Mesendoderm (in vitro differentiated cells): ENCODE measurements at regions not wholly inside any gene's neighbourhood (a gene's known extent, or its start where the extent isn't known, plus 50 kb on each side); places are given as distances from the start of the nearest gene placed in this dataset.

Source experiments
- DNase-seq: peaks from one replicate; pipeline ENCODE4 v3.0.0; 2013
- H2AK5ac ChIP-seq: 2 replicates; pipeline ENCODE4 v1.6.1; 2013; ENCODE audit warnings: low read length, inconsistent platforms
- H2BK120ac ChIP-seq: 2 replicates; pipeline ENCODE4 v1.6.1; 2013; ENCODE audit warnings: low read depth, mild to moderate bottlenecking, low read length, moderate library complexity, mixed read lengths
- H2BK15ac ChIP-seq: replicated peaks from 2 replicates; pipeline ENCODE4 v1.6.1; 2013; ENCODE audit warnings: low read depth, mild to moderate bottlenecking, moderate library complexity
- H2BK5ac ChIP-seq: 2 replicates; pipeline ENCODE4 v1.6.1; 2013; ENCODE audit warnings: low read length, inconsistent platforms
- H3K18ac ChIP-seq: 2 replicates; pipeline ENCODE4 v1.6.1; 2013; ENCODE audit warnings: mild to moderate bottlenecking, low read length, mixed read lengths
- H3K23ac ChIP-seq: one replicate; pipeline ENCODE4 v1.6.1; 2013; ENCODE audit warnings: low read length
- H3K27ac ChIP-seq: 2 replicates; pipeline ENCODE4 v1.5.1; 2013; ENCODE audit warnings: low read depth, mild to moderate bottlenecking, inconsistent platforms, low read length, moderate library complexity
- H3K27me3 ChIP-seq: 2 replicates; pipeline ENCODE4 v1.6.1; 2013; ENCODE audit warnings: low read length, control low read depth, mild to moderate bottlenecking, inconsistent platforms; ENCODE audit not compliant: insufficient read depth, poor library complexity
- H3K36me3 ChIP-seq: 2 replicates; pipeline ENCODE4 v1.6.1; 2013; ENCODE audit warnings: low read length, inconsistent platforms; ENCODE audit not compliant: control insufficient read depth, insufficient read depth
- H3K4ac ChIP-seq: one replicate; pipeline ENCODE4 v1.6.1; 2013; ENCODE audit warnings: low read depth, mild to moderate bottlenecking, low read length, moderate library complexity
- H3K4me1 ChIP-seq: 2 replicates; pipeline ENCODE4 v1.6.1; 2013; ENCODE audit warnings: low read depth, low read length, inconsistent platforms; ENCODE audit not compliant: control insufficient read depth
- H3K4me2 ChIP-seq: 2 replicates; pipeline ENCODE4 v1.6.1; 2013; ENCODE audit warnings: low read length
- H3K4me3 ChIP-seq: 2 replicates; pipeline ENCODE4 v1.5.1; 2013; ENCODE audit warnings: mild to moderate bottlenecking, low read length
- H3K56ac ChIP-seq: one replicate; pipeline ENCODE4 v1.6.1; 2013; ENCODE audit warnings: low read length
- H3K79me1 ChIP-seq: 2 replicates; pipeline ENCODE4 v1.6.1; 2013; ENCODE audit warnings: low read length, inconsistent platforms
- H3K79me2 ChIP-seq: 2 replicates; pipeline ENCODE4 v1.6.1; 2013; ENCODE audit warnings: mild to moderate bottlenecking, low read length; ENCODE audit not compliant: control insufficient read depth, insufficient read depth
- H3K9ac ChIP-seq: 2 replicates; pipeline ENCODE4 v1.6.1; 2013; ENCODE audit warnings: low read length, inconsistent platforms
- H4K5ac ChIP-seq: one replicate; pipeline ENCODE4 v1.6.1; 2013; ENCODE audit warnings: low read length
- H4K8ac ChIP-seq: one replicate; pipeline ENCODE4 v1.6.1; 2013; ENCODE audit warnings: low read depth, mild to moderate bottlenecking, control low read depth, low read length, moderate library complexity
- WGBS: extraction: QIAGEN DNeasy Blood & Tissue Kit; methylation state at CpG from one replicate; pipeline ENCODE4 v1.1.7; 2013; ENCODE audit warnings: low lambda C conversion rate, missing lambda C conversion rate; ENCODE audit not compliant: insufficient coverage; ENCODE audit errors: extremely low coverage; 5-methylcytosine and 5-hydroxymethylcytosine counted together

GRCh38 chr12:18151036-18151435, 61.0 kb upstream of the RERGL start:
- no peaks in the 10 kb centered on the region for H3K79me2 ChIP-seq
- no peak overlapping the region for H3K56ac ChIP-seq
- H3K4ac ChIP-seq, result no peak overlapping the region
- no peaks in the 10 kb centered on the region for H3K27me3 ChIP-seq
- H3K36me3 ChIP-seq, result no peaks in the 10 kb centered on the region
- no peak overlapping the region for H2AK5ac ChIP-seq
- no peak overlapping the region for H3K23ac ChIP-seq
- H3K18ac ChIP-seq, result no peak overlapping the region
- no peak overlapping the region for H3K4me3 ChIP-seq
- no peak overlapping the region for H3K27ac ChIP-seq
- no peak overlapping the region for H2BK120ac ChIP-seq
- no peak overlapping the region for H4K8ac ChIP-seq
- DNase-seq, result no peak
- no CpG with 5 or more reads among the region's 1 CpG for WGBS
- no peak overlapping the region for H3K4me2 ChIP-seq
- H2BK5ac ChIP-seq, result no peak overlapping the region
- no peaks in the 10 kb centered on the region for H3K79me1 ChIP-seq
- no peak overlapping the region for H4K5ac ChIP-seq
- no peaks in the 10 kb centered on the region for H3K4me1 ChIP-seq
- H2BK15ac ChIP-seq, result no peak overlapping the region
- H3K9ac ChIP-seq, result no peak overlapping the region

GRCh38 chr12:18148961-18149360, 59.0 kb upstream of the RERGL start:
- Histone ChIP-seq H3K4ac (no peak overlapping the region), H3K4me2 (no peak overlapping the region), H4K8ac (no peak overlapping the region), H3K79me1 (no peaks in the 10 kb centered on the region), H3K18ac (no peak overlapping the region), H3K27ac (no peak overlapping the region), H3K4me1 (no peaks in the 10 kb centered on the region), H2BK5ac (no peak overlapping the region), H3K36me3 (no peaks in the 10 kb centered on the region), H3K79me2 (no peaks in the 10 kb centered on the region), H2BK15ac (no peak overlapping the region), H3K9ac (no peak overlapping the region), H4K5ac (no peak overlapping the region), H3K23ac (no peak overlapping the region), H3K56ac (no peak overlapping the region), H3K4me3 (no peak overlapping the region), H2AK5ac (no peak overlapping the region), H2BK120ac (no peak overlapping the region), H3K27me3 (no peaks in the 10 kb centered on the region)
- no peak for DNase-seq
- no CpG with 5 or more reads among the region's 2 CpGs for WGBS

GRCh38 chr12:18146363-18146762, 56.4 kb upstream of the RERGL start:
- H3K4me1 ChIP-seq, result no peaks in the 10 kb centered on the region
- H2BK5ac ChIP-seq, result no peak overlapping the region
- no peaks in the 10 kb centered on the region for H3K27me3 ChIP-seq
- H3K18ac ChIP-seq, result no peak overlapping the region
- H3K23ac ChIP-seq, result no peak overlapping the region
- no peak overlapping the region for H2BK120ac ChIP-seq
- no peak overlapping the region for H3K4me3 ChIP-seq
- DNase-seq, result no peak
- H4K5ac ChIP-seq, result no peak overlapping the region
- H2BK15ac ChIP-seq, result no peak overlapping the region
- no peak overlapping the region for H4K8ac ChIP-seq
- no CpG with 5 or more reads among the region's 3 CpGs for WGBS
- no peak overlapping the region for H3K4me2 ChIP-seq
- H3K79me2 ChIP-seq, result no peaks in the 10 kb centered on the region
- no peaks in the 10 kb centered on the region for H3K36me3 ChIP-seq
- H3K27ac ChIP-seq, result no peak overlapping the region
- no peak overlapping the region for H3K56ac ChIP-seq
- no peak overlapping the region for H3K9ac ChIP-seq
- H2AK5ac ChIP-seq, result no peak overlapping the region
- no peak overlapping the region for H3K4ac ChIP-seq
- no peaks in the 10 kb centered on the region for H3K79me1 ChIP-seq

GRCh38 chr12:18145924-18146323, 55.9 kb upstream of the RERGL start:
- Histone ChIP-seq H3K18ac (no peak overlapping the region), H3K4me2 (no peak overlapping the region), H3K27me3 (no peaks in the 10 kb centered on the region), H2BK120ac (no peak overlapping the region), H3K9ac (no peak overlapping the region), H3K4me1 (no peaks in the 10 kb centered on the region), H4K8ac (no peak overlapping the region), H3K27ac (no peak overlapping the region), H3K36me3 (no peaks in the 10 kb centered on the region), H2AK5ac (no peak overlapping the region), H4K5ac (no peak overlapping the region), H3K79me1 (no peaks in the 10 kb centered on the region), H3K79me2 (no peaks in the 10 kb centered on the region), H3K23ac (no peak overlapping the region), H3K4ac (no peak overlapping the region), H3K4me3 (no peak overlapping the region), H2BK5ac (no peak overlapping the region), H3K56ac (no peak overlapping the region), H2BK15ac (no peak overlapping the region)
- no CpG with 5 or more reads among the region's 3 CpGs for WGBS
- no peak for DNase-seq

- no peak overlapping the region for H3K4me3 ChIP-seq
- no peaks in the 10 kb centered on the region for H3K36me3 ChIP-seq
- no peak overlapping the region for H4K8ac ChIP-seq
- no peak overlapping the region for H4K5ac ChIP-seq
- H3K79me1 ChIP-seq, result no peaks in the 10 kb centered on the region
- no peak overlapping the region for H3K23ac ChIP-seq
- no peak overlapping the region for H3K4ac ChIP-seq
- no peak for DNase-seq
- H2AK5ac ChIP-seq, result no peak overlapping the region
- no peak overlapping the region for H2BK15ac ChIP-seq
- H3K9ac ChIP-seq, result no peak overlapping the region
- H3K27ac ChIP-seq, result no peak overlapping the region
- H3K79me2 ChIP-seq, result no peaks in the 10 kb centered on the region
- no peak overlapping the region for H3K56ac ChIP-seq
- H2BK5ac ChIP-seq, result no peak overlapping the region
- H3K4me1 ChIP-seq, result no peaks in the 10 kb centered on the region
- no peaks in the 10 kb centered on the region for H3K27me3 ChIP-seq
- H2BK120ac ChIP-seq, result no peak overlapping the region
- H3K4me2 ChIP-seq, result no peak overlapping the region
- no CpG with 5 or more reads among the region's 4 CpGs for WGBS
- no peak overlapping the region for H3K18ac ChIP-seq
Measured at GRCh38 chr12:18141048-18141982, 51.3 kb upstream of the RERGL start.
